ACHN (cell line): ENCODE measurements at regions not wholly inside any gene's neighbourhood (a gene's known extent, or its start where the extent isn't known, plus 50 kb on each side); places are given as distances from the start of the nearest gene placed in this dataset.
A peak's percentile ranks its signal among the peaks of the same experiment; 100 is the strongest.
"Not testable (repeated sequence)": the region's sequence is repeated elsewhere in the genome, so short reads cannot be mapped to it uniquely, and the experiment has no call there.

ENCODE experiments used
- DNase-seq: peaks from one replicate; pipeline ENCODE4 v3.0.0-alpha.2; 2015
- in situ Hi-C: cut with HindIII; loops from 2 replicates; pipeline ENCODE4 v1.10.0; 2017; ENCODE audit warnings: low sequenced_read_pairs, low pct_ligation_motif_present, low pct_unique_long_range_greater_than_20kb

- in situ Hi-C loops: no loop called here
- DNase-seq: no peak
These were observed 379.6 kb downstream of the OTUD1 start for GRCh38 chr10:23818484-23818883.

- no peak for DNase-seq
- in situ Hi-C loops: no loop called here
These were observed 381.9 kb downstream of the OTUD1 start for GRCh38 chr10:23820792-23821191.

- DNase-seq: no peak
- in situ Hi-C loops: no loop called here
These were observed 384.1 kb upstream of the KIAA1217 start for GRCh38 chr10:23824822-23825221.

GRCh38 chr10:23826421-23826820, 382.5 kb upstream of the KIAA1217 start:
- in situ Hi-C loops: no loop called here
- DNase-seq: peak; percentile 27

- in situ Hi-C loops: no loop called here
- no peak for DNase-seq
These were observed 379.4 kb upstream of the KIAA1217 start for GRCh38 chr10:23829556-23829955.

- in situ Hi-C loops: no loop called here
- DNase-seq: no peak
These were observed 374.8 kb upstream of the KIAA1217 start for GRCh38 chr10:23834091-23834490.

GRCh38 chr10:23850631-23851030, 358.3 kb upstream of the KIAA1217 start:
- no peak for DNase-seq

GRCh38 chr10:23859598-23859997, 349.3 kb upstream of the KIAA1217 start:
- in situ Hi-C loops: no loop called here
- DNase-seq: no peak

More at GRCh38 chr10:23850631-23851030, 358.3 kb upstream of the KIAA1217 start:
- in situ Hi-C loops: no loop called here

GRCh38 chr10:23864631-23865147, 344.2 kb upstream of the KIAA1217 start:
- in situ Hi-C loops: no loop called here
- DNase-seq: no peak

GRCh38 chr10:23866985-23867384, 342.0 kb upstream of the KIAA1217 start:
- DNase-seq, in situ Hi-C loops: not testable (repeated sequence)

GRCh38 chr10:23868121-23868520, 340.8 kb upstream of the KIAA1217 start:
- DNase-seq: no peak
- in situ Hi-C loops: no loop called here

- DNase-seq: no peak
- in situ Hi-C loops: no loop called here
These were observed 339.4 kb upstream of the KIAA1217 start for GRCh38 chr10:23869548-23869947.

- in situ Hi-C loops: no loop called here
- no peak for DNase-seq
These were observed 338.9 kb upstream of the KIAA1217 start for GRCh38 chr10:23869996-23870395.

- in situ Hi-C loops: no loop called here
- no peak for DNase-seq
These were observed 338.0 kb upstream of the KIAA1217 start for GRCh38 chr10:23870651-23871610.

GRCh38 chr10:23872290-23872689, 336.6 kb upstream of the KIAA1217 start:
- in situ Hi-C loops: no loop called here
- no peak for DNase-seq

GRCh38 chr10:23877791-23878320, 331.1 kb upstream of the KIAA1217 start:
- in situ Hi-C loops: no loop called here
- DNase-seq: no peak

- no peak for DNase-seq
- in situ Hi-C loops: no loop called here
These were observed 324.3 kb upstream of the KIAA1217 start for GRCh38 chr10:23884670-23885069.

- no peak for DNase-seq
- in situ Hi-C loops: no loop called here
These were observed 323.1 kb upstream of the KIAA1217 start for GRCh38 chr10:23885853-23886252.

- DNase-seq: peak; percentile 1
- in situ Hi-C loops: no loop called here
These were observed 322.6 kb upstream of the KIAA1217 start for GRCh38 chr10:23886355-23886754.

GRCh38 chr10:23891301-23891700, 317.6 kb upstream of the KIAA1217 start:
- DNase-seq: no peak
- in situ Hi-C loops: no loop called here
